ENCODE measurements at regions not wholly inside any gene's neighbourhood (a gene's known extent, or its start where the extent isn't known, plus 50 kb on each side); places are given as distances from the start of the nearest gene placed in this dataset.

DNA sequence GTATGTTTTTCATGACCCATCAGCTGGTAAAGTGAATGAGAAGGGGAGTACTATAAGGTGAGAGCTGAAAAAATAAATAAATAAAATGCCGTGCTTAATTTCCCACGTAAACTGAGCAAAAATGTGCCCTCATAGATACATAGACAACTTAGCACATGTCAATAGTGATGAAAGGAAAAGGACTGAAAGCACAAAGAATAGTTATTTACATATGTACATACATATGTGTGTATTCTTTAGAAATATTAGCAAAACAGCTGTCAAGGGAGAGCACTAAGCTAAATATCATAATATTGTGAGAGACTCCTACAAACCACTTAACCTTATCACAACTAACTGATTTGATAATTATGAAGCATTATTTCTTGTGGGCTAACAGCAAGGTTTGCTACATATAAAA, 213.6 kb upstream of the FTMT start:
- Histone ChIP-seq H3K36me3 (ENCODE audit: control insufficient read depth in 2 of 2, insufficient read depth in 1 of 2, low read length in 2 of 2) (no peaks in the 10 kb centered on the region), H3K9me3 (ENCODE audit: control insufficient read depth, insufficient read depth, low read depth, low read length) (no peaks in the 10 kb centered on the region), H3K4me3 (ENCODE audit: low read depth, low read length) (no peak overlapping the region), H3K27ac (ENCODE audit: extremely low read depth, low read depth, low read length) (no peak overlapping the region), H3K4me1 (ENCODE audit: control insufficient read depth, insufficient read depth, low read length) (no peaks in the 10 kb centered on the region)
- ChIA-PET CTCF (interaction anchor here (0.6 kb wide), 1 partner anchor 397 kb away, joined by 6 read pairs; no protein-coding TSS in a partner anchor), POLR2A (no interaction called here)
- TF ChIP-seq PBX3 (CRISPR knock-in tag; IDR thresholded peaks at IDR 0.05) (no peak), ZNF843 (tag by site-specific recombination; IDR thresholded peaks at IDR 0.05) (no peak), ZNF785 (tag by site-specific recombination; IDR thresholded peaks at IDR 0.05) (no peak), ZNF274 (IDR thresholded peaks at IDR 0.05; ENCODE audit: low read length) (no peak), ZNF274 (tag by site-specific recombination; IDR thresholded peaks at IDR 0.05; ENCODE audit: borderline replicate concordance) (no peak)

GRCh38 chr5:121640298-121640697, 211.4 kb upstream of the FTMT start:
- no peak overlapping the region for H3K4me3 ChIP-seq (ENCODE audit: low read depth, low read length)
- CTCF ChIA-PET: no interaction called here
- no peaks in the 10 kb centered on the region for H3K9me3 ChIP-seq (ENCODE audit: control insufficient read depth, insufficient read depth, low read depth, low read length)
- POLR2A ChIA-PET: no interaction called here
- H3K27ac ChIP-seq (ENCODE audit: extremely low read depth, low read depth, low read length): no peak overlapping the region
- TF ChIP-seq GLI4 (tag by site-specific recombination; IDR thresholded peaks at IDR 0.05): no peak
- TF ChIP-seq, protein P1, sequence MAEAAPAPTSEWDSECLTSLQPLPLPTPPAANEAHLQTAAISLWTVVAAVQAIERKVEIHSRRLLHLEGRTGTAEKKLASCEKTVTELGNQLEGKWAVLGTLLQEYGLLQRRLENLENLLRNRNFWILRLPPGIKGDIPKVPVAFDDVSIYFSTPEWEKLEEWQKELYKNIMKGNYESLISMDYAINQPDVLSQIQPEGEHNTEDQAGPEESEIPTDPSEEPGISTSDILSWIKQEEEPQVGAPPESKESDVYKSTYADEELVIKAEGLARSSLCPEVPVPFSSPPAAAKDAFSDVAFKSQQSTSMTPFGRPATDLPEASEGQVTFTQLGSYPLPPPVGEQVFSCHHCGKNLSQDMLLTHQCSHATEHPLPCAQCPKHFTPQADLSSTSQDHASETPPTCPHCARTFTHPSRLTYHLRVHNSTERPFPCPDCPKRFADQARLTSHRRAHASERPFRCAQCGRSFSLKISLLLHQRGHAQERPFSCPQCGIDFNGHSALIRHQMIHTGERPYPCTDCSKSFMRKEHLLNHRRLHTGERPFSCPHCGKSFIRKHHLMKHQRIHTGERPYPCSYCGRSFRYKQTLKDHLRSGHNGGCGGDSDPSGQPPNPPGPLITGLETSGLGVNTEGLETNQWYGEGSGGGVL (tag by site-specific recombination; IDR thresholded peaks at IDR 0.05): no peak
- no peak for TF ChIP-seq MEIS1 (CRISPR knock-in tag; IDR thresholded peaks at IDR 0.05; ENCODE audit: borderline replicate concordance)
- TF ChIP-seq KLF7 (tag by site-specific recombination; IDR thresholded peaks at IDR 0.05; ENCODE audit: borderline replicate concordance): no peak
- TF ChIP-seq KLF8 (tag by site-specific recombination; IDR thresholded peaks at IDR 0.05): no peak
- TF ChIP-seq, protein P2, sequence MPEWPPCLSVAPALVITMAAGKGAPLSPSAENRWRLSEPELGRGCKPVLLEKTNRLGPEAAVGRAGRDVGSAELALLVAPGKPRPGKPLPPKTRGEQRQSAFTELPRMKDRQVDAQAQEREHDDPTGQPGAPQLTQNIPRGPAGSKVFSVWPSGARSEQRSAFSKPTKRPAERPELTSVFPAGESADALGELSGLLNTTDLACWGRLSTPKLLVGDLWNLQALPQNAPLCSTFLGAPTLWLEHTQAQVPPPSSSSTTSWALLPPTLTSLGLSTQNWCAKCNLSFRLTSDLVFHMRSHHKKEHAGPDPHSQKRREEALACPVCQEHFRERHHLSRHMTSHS (tag by site-specific recombination; IDR thresholded peaks at IDR 0.05): no peak
- TF ChIP-seq ZNF132 (tag by site-specific recombination; IDR thresholded peaks at IDR 0.05; ENCODE audit: borderline replicate concordance): no peak
- no peak for TF ChIP-seq ZSCAN23 (tag by site-specific recombination; IDR thresholded peaks at IDR 0.05)
- TF ChIP-seq ZNF140 (tag by site-specific recombination; IDR thresholded peaks at IDR 0.05): no peak
- no peak for TF ChIP-seq IKZF3 (tag by site-specific recombination; IDR thresholded peaks at IDR 0.05)
- H3K36me3 ChIP-seq (ENCODE audit: control insufficient read depth in 2 of 2, insufficient read depth in 1 of 2, low read length in 2 of 2): no peaks in the 10 kb centered on the region
- no peaks in the 10 kb centered on the region for H3K4me1 ChIP-seq (ENCODE audit: control insufficient read depth, insufficient read depth, low read length)

GRCh38 chr5:121658221-121658620, 193.5 kb upstream of the FTMT start:
- no peaks in the 10 kb centered on the region for H3K4me1 ChIP-seq (ENCODE audit: control insufficient read depth, insufficient read depth, low read length)
- H3K27ac ChIP-seq (ENCODE audit: extremely low read depth, low read depth, low read length): no peak overlapping the region
- TF ChIP-seq, protein P3, sequence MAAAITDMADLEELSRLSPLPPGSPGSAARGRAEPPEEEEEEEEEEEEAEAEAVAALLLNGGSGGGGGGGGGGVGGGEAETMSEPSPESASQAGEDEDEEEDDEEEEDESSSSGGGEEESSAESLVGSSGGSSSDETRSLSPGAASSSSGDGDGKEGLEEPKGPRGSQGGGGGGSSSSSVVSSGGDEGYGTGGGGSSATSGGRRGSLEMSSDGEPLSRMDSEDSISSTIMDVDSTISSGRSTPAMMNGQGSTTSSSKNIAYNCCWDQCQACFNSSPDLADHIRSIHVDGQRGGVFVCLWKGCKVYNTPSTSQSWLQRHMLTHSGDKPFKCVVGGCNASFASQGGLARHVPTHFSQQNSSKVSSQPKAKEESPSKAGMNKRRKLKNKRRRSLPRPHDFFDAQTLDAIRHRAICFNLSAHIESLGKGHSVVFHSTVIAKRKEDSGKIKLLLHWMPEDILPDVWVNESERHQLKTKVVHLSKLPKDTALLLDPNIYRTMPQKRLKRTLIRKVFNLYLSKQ (tag by site-specific recombination; IDR thresholded peaks at IDR 0.05; ENCODE audit: borderline replicate concordance): no peak
- TF ChIP-seq ZNF596 (tag by site-specific recombination; IDR thresholded peaks at IDR 0.05) (no peak), ZNF292 (tag by site-specific recombination; IDR thresholded peaks at IDR 0.05; ENCODE audit: borderline replicate concordance, low read depth) (no peak)
- TF ChIP-seq, protein P4, sequence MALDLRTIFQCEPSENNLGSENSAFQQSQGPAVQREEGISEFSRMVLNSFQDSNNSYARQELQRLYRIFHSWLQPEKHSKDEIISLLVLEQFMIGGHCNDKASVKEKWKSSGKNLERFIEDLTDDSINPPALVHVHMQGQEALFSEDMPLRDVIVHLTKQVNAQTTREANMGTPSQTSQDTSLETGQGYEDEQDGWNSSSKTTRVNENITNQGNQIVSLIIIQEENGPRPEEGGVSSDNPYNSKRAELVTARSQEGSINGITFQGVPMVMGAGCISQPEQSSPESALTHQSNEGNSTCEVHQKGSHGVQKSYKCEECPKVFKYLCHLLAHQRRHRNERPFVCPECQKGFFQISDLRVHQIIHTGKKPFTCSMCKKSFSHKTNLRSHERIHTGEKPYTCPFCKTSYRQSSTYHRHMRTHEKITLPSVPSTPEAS (tag by site-specific recombination; IDR thresholded peaks at IDR 0.05): no peak
- no peaks in the 10 kb centered on the region for H3K9me3 ChIP-seq (ENCODE audit: control insufficient read depth, insufficient read depth, low read depth, low read length)
- no peaks in the 10 kb centered on the region for H3K36me3 ChIP-seq (ENCODE audit: control insufficient read depth in 2 of 2, insufficient read depth in 1 of 2, low read length in 2 of 2)
- CTCF ChIA-PET: no interaction called here
- POLR2A ChIA-PET: no interaction called here
- no peak overlapping the region for H3K4me3 ChIP-seq (ENCODE audit: low read depth, low read length)
